MCF 10A (cell line): ENCODE measurements at regions not wholly inside any gene's neighbourhood (a gene's known extent, or its start where the extent isn't known, plus 50 kb on each side); places are given as distances from the start of the nearest gene placed in this dataset.
"Not testable (repeated sequence)": the region's sequence is repeated elsewhere in the genome, so short reads cannot be mapped to it uniquely, and the experiment has no call there.

Source experiments
- BruUV-seq: library from RNA; stranded (reverse); fragments of 400-500 nt; replicated peaks from 2 replicates; lab custom pipeline; 2021; lab: Mats Ljungman, UMichigan
- CTCF ChIA-PET: fragments of 300-600 bp; sonication (Branson Sonifier 250); formaldehyde crosslinking; extraction: SDS; loops from one replicate; lab custom pipeline; 2021; ENCODE audit warnings: antibody characterized with exemption, inconsistent platforms; lab: Yijun Ruan, JAX
- POLR2A ChIA-PET: fragments of 300-600, 350-650 bp; sonication (Branson Sonifier 250); formaldehyde crosslinking; extraction: SDS; loops from one replicate; lab custom pipeline; 2020; ENCODE audit warnings: antibody characterized with exemption, inconsistent platforms; lab: Yijun Ruan, JAX
- DNase-seq: peaks from one replicate; pipeline ENCODE4 v3.0.0-alpha.2; 2018; ENCODE audit not compliant: unreplicated experiment
- H3K27ac Mint-ChIP-seq: one replicate; pipeline ENCODE4 v1.8.0; 2022; ENCODE audit warnings: mild to moderate bottlenecking, low read depth, mixed read lengths; ENCODE audit not compliant: unreplicated experiment
- H3K27me3 Mint-ChIP-seq: one replicate; pipeline ENCODE4 v1.8.0; 2022; ENCODE audit warnings: mixed read lengths; ENCODE audit not compliant: insufficient read depth, unreplicated experiment
- H3K36me3 Mint-ChIP-seq: one replicate; pipeline ENCODE4 v1.8.0; 2022; ENCODE audit warnings: mild to moderate bottlenecking, moderate library complexity, mixed read lengths; ENCODE audit not compliant: insufficient read depth, unreplicated experiment
- H3K4me1 Mint-ChIP-seq: one replicate; pipeline ENCODE4 v1.8.0; 2022; ENCODE audit warnings: mixed read lengths; ENCODE audit not compliant: insufficient read depth, unreplicated experiment
- H3K4me3 Mint-ChIP-seq: one replicate; pipeline ENCODE4 v1.8.0; 2022; ENCODE audit warnings: mild to moderate bottlenecking, moderate library complexity, mixed read lengths; ENCODE audit not compliant: unreplicated experiment
- H3K9me3 Mint-ChIP-seq: one replicate; pipeline ENCODE4 v1.8.0; 2022; ENCODE audit warnings: mixed read lengths; ENCODE audit not compliant: unreplicated experiment
- CTCF ChIP-seq: fragments of 200-600 bp; IDR thresholded peaks from one replicate; pipeline ENCODE4 v1.8.0; 2022; ENCODE audit warnings: antibody characterized with exemption, mild to moderate bottlenecking; ENCODE audit not compliant: unreplicated experiment
- intact Hi-C: fragments of 100-400 bp; cut with micrococcal nuclease; formaldehyde crosslinking; loops from 2 replicates; pipeline ENCODE4 v1.14.1; 2022

GRCh38 chr4:187125062-187125461, 401.4 kb upstream of the FAT1 start:
- no peak overlapping the region for H3K27ac Mint-ChIP-seq
- H3K4me1 Mint-ChIP-seq = peaks cover 15% of the 10 kb centered on the region
- intact Hi-C loops = no loop called here
- no TSS peak for BruUV-seq
- no peaks in the 10 kb centered on the region for H3K27me3 Mint-ChIP-seq
- DNase-seq = no peak
- H3K9me3 Mint-ChIP-seq = no peaks in the 10 kb centered on the region
- no peak overlapping the region for H3K4me3 Mint-ChIP-seq
- TF ChIP-seq CTCF = no peak
- CTCF ChIA-PET = no interaction called here
- POLR2A ChIA-PET = interaction anchor here (0.6 to 1.6 kb wide), 2 partner anchors 43 to 401 kb away, joined by 3 to 4 read pairs; partner anchors contain the start of gene FAT1
- H3K36me3 Mint-ChIP-seq = peaks cover 6% of the 10 kb centered on the region

DNA sequence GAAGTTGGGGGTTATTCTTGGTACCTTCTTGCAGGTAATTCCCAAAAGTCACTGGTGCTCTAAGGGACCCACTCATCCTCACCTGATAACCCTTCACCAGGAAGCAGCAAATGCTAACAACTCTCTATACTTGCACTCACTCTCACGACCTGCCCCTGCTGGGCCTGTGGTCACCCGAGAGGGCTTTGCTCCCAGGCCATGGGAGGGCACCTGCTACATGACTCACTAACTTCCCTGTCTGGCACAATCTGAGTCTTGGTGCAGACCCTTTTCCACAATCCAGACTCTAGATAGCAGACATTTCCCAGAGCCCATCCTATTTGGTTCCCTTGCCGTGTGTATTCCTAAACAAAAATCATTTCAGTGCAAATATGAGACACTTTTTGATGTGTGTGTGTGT, 403.8 kb upstream of the FAT1 start:
- Mint-ChIP-seq H3K36me3 (peaks cover 6% of the 10 kb centered on the region), H3K4me1 (peaks cover 15% of the 10 kb centered on the region), H3K27me3 (no peaks in the 10 kb centered on the region), H3K4me3 (no peak overlapping the region), H3K27ac (peak overlapping the region; percentile 63), H3K9me3 (no peaks in the 10 kb centered on the region)
- BruUV-seq = no TSS peak
- ChIA-PET CTCF (interaction anchor here (0.7 kb wide), 1 partner anchor 90 kb away, joined by 6 read pairs; no protein-coding TSS in a partner anchor), POLR2A (interaction anchor here (0.6 kb wide), 1 partner anchor 180 kb away, joined by 5 read pairs; no protein-coding TSS in a partner anchor)
- no peak for TF ChIP-seq CTCF
- peak; percentile 12 for DNase-seq
- intact Hi-C loops = no loop called here

DNA sequence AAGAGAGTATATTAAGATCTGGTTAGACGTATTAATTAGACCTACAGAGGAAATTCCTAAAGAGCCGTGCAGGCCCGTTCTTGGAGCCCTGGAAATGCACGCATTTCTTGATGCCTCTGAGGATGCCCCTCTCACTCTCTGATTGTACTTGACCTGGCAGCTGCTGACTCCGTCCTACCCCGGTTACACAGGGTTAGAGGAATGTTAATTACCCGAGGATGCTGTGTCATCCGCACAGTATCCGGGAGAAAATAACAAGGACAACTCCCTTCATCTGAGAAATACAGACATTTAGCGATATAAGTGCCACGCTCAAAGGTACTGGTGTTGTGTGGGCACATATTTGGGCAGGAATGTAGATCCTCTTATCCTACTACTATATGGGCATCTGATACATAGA, 404.6 kb upstream of the FAT1 start:
- no TSS peak for BruUV-seq
- peak overlapping the region; percentile 63 for H3K27ac Mint-ChIP-seq
- H3K4me3 Mint-ChIP-seq = no peak overlapping the region
- H3K9me3 Mint-ChIP-seq = no peaks in the 10 kb centered on the region
- ChIA-PET CTCF (interaction anchor here (0.6 to 0.7 kb wide), 2 partner anchors 89 to 502 kb away, joined by 4 to 6 read pairs; no protein-coding TSS in a partner anchor), POLR2A (interaction anchor here (0.6 to 0.9 kb wide), 3 partner anchors 13 to 401 kb away, joined by 3 to 5 read pairs (median 3); no protein-coding TSS in a partner anchor)
- TF ChIP-seq CTCF = no peak
- H3K4me1 Mint-ChIP-seq = peaks cover 15% of the 10 kb centered on the region
- peaks cover 6% of the 10 kb centered on the region for H3K36me3 Mint-ChIP-seq
- peak; percentile 52 for DNase-seq
- intact Hi-C loops = loop anchor here (2.0 kb wide), 1 partner anchor 401 kb away; no protein-coding TSS in a partner anchor
- H3K27me3 Mint-ChIP-seq = no peaks in the 10 kb centered on the region

- Mint-ChIP-seq H3K27ac (peak overlapping the region; percentile 63), H3K4me1 (peaks cover 15% of the 10 kb centered on the region), H3K27me3 (no peaks in the 10 kb centered on the region), H3K36me3 (peaks cover 6% of the 10 kb centered on the region), H3K9me3 (no peaks in the 10 kb centered on the region), H3K4me3 (peak overlapping the region; percentile 28)
- intact Hi-C loops = loop anchor here (2.0 kb wide), 1 partner anchor 402 kb away; no protein-coding TSS in a partner anchor
- ChIA-PET POLR2A (interaction anchor here (0.9 kb wide), 1 partner anchor 402 kb away, joined by 3 read pairs; no protein-coding TSS in a partner anchor), CTCF (interaction anchor here (0.6 kb wide), 1 partner anchor 502 kb away, joined by 4 read pairs; no protein-coding TSS in a partner anchor)
- peak; percentile 65 for DNase-seq
- no TSS peak for BruUV-seq
- no peak for TF ChIP-seq CTCF
Observed at GRCh38 chr4:187128976-187129375, 405.3 kb upstream of the FAT1 start.

DNA sequence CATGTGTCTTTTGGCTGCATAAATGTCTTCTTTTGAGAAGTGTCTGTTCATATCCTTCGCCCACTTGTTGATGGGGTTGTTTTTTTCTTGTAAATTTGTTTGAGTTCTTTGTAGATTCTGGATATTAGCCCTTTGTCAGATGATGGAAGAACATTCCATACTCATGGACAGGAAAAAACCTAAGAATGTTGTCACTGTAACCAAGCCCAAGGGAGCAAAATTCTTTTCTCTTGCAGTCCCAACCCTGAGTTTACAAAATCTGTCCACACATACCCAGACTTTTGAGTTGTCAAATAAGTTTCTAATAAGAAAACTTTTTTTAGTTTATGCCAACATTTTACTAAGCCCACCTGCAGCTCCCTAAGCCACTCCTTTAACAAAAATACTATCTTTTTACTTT, 408.2 kb upstream of the FAT1 start:
- H3K27ac Mint-ChIP-seq, DNase-seq, H3K36me3 Mint-ChIP-seq, H3K9me3 Mint-ChIP-seq, H3K4me3 Mint-ChIP-seq, BruUV-seq, intact Hi-C loops, H3K27me3 Mint-ChIP-seq: not testable (repeated sequence)
- H3K4me1 Mint-ChIP-seq = peaks cover 22% of the 10 kb centered on the region
- ChIA-PET POLR2A (interaction anchor here (0.6 kb wide), 1 partner anchor 639 kb away, joined by 3 read pairs; no protein-coding TSS in a partner anchor), CTCF (interaction anchor here (0.6 kb wide), 1 partner anchor 1094 kb away, joined by 3 read pairs; no protein-coding TSS in a partner anchor)
